Activated CD4-positive, alpha-beta T cell treated with anti-CD3 and anti-CD28 coated beads for 24 hours (primary cell): ENCODE measurements at regions not wholly inside any gene's neighbourhood (a gene's known extent, or its start where the extent isn't known, plus 50 kb on each side); places are given as distances from the start of the nearest gene placed in this dataset.
"Not testable (repeated sequence)": the region's sequence is repeated elsewhere in the genome, so short reads cannot be mapped to it uniquely, and the experiment has no call there.

Experiments used
- DNase-seq, 2 donors: peaks; one replicate each; pipeline ENCODE4 v3.0.0-alpha.2; 2020; ENCODE audit warnings: low read depth in 2 of 2

DNA sequence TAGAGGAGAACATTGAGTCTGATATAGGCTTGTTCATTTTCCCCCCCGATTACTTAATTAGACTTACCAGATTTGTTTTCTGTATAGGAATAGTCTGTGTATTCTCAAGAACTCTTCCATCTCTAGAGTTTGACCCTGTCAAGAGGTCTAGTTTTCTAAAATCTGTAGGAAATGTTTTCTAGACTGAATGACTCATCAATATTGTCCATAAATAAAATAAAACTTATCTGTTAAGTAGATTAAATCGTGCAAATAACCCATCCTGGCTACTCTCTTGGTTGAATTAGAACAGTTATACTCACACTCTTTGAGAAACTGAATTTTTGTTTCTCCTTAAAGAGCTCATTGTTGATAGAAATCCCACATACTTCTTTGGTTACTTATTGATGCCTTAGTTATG, 299.2 kb upstream of the CWC22 start:
- DNase-seq = no peak

GRCh38 chr2:180291552-180292421, 284.7 kb upstream of the CWC22 start:
- DNase-seq = no peak

- DNase-seq = no peak
These were observed 284.0 kb upstream of the CWC22 start for GRCh38 chr2:180291060-180291459.

GRCh38 chr2:180289627-180290026, 282.5 kb upstream of the CWC22 start:
- no peak for DNase-seq

DNA sequence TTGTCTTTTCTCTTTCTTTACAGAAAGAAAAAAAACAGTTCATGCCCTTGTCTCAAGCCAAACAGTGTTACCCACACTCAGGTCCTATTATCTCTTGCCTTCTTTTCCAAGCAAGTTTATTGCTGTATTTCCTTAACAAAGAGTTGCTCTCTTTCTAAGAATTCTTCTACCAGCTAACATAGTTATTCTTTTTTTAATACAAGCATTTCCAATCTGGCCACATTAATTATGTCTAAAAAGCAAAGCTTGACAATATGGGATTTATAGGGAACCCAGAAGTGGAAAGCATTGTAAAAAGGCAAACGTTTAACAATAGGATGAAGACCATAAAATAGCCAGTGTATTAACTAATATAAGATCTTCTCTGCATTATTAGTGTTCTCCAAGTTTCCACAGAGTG, 272.5 kb upstream of the CWC22 start:
- no peak for DNase-seq

- no peak for DNase-seq
These were observed 269.6 kb upstream of the CWC22 start for GRCh38 chr2:180276733-180277132.

GRCh38 chr2:180268006-180268405, 260.9 kb upstream of the CWC22 start:
- no peak for DNase-seq

DNA sequence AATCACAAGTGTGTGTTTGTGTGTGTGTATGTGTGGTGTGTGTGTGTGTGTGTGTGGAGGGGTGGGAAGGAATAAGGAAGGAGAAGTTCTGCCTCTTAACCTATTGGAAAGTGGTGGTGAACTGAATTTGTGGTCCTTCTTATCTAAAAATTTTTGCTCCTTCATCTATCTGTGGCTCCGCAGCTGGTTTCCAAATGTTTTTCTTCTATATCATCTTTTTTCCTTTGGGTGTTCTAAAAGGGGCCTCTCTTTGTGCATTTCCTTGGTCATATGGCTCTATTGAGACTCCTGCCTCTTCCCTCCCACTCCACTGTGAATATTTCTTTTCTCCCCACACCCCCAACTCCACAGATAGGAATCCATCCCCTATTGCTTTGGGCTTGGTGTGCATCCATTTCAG, 254.9 kb upstream of the CWC22 start:
- DNase-seq = no peak

DNA sequence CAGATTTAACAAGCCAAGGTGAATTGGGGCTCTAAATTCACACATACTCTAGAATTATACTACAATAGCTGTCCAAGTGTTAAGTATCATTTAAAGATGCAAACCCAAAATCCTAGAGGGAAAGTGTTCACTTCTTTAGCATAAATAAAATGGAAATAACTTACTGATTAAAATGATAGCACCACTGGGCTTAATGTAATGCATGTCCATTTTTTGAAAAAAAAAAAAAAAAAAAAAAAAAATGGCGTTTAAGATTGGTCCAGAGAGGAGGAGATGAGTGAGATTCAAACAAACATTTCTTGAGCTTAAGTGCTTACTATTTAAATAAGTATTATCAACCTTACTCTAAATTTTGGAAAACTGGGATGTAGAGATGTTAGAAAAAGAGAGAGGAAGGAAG, 251.5 kb upstream of the CWC22 start:
- no peak for DNase-seq

DNA sequence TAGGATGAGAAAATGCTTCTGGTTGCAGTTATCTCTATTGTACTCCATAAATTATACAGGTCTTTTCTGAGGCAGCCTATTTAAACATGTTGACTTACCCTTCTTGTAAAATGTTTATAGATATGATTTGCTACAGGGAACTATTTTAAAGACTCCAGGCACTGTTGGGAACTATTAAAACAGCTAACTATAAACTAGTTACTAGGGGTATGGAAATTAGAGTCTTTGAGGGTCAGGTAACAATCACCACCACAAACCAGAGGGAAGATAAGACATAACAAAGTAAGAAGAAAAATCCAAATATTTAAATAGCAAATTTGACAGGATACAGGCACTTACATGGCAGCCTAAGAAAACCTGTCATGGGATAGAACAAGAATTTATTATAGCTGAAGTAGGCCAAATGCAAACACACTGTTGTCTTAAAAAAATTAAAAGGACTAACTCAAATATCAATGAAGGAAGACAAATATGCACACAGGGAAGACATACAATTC, 251.0 kb upstream of the CWC22 start:
- no peak for DNase-seq

GRCh38 chr2:180257247-180257646, 250.2 kb upstream of the CWC22 start:
- no peak for DNase-seq

GRCh38 chr2:180255981-180256380, 248.9 kb upstream of the CWC22 start:
- DNase-seq = no peak

DNA sequence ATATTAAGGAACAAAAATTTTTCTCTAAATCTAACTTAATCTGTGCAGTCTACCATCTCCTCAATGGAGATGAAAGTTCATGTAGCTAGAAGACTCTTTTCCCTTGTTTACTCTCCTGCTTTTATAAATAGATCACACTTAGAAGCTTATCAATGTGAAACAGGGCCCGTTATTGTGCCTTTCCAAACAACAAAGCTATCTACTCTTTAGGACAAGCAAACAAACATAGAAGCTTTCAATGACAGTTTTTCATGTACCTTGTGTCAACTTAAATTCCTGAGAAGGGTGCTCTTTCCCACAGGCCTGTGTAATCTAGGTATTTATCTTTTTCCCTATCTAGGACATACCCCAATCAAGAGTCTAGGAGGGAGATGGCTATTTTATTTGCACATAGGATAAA, 247.8 kb upstream of the CWC22 start:
- no peak for DNase-seq

DNA sequence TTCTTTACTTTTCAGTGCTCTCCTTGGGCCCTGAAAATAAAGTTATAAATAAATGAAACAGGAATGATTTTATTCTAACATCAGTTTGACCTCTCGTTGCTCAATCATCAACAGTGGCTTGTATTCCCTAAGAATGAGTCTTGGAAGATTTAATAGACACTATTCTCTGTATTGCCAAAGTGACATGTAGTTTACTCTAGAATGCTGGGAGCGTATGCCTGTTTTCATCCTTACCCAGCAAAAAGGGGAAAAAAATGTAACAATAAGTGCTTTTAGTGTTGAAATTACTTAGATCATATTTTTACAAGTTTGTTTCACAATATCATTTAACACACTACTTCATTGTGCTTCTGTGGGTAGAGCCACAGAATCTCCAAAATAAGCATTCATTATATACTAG, 240.6 kb upstream of the CWC22 start:
- no peak for DNase-seq

DNA sequence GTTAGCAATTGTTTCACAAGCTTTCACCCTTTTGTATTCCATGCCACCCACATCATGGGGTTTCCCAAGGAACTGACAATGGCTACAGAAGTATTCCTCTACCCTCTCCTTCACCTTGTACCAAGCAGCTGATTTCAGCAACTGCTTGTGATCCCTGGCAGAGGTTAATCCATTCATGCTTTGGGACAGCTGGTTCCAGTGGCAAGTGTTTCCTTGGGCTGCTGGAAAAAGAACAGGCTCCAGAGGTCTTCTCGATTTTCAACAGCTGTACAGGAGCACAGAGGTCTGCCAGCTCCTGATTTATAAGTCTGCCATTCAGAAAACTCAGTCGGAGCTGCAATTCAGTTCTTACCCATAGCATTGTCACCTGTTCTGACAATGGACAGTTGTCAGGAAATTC, 239.2 kb upstream of the CWC22 start:
- DNase-seq = no peak

DNA sequence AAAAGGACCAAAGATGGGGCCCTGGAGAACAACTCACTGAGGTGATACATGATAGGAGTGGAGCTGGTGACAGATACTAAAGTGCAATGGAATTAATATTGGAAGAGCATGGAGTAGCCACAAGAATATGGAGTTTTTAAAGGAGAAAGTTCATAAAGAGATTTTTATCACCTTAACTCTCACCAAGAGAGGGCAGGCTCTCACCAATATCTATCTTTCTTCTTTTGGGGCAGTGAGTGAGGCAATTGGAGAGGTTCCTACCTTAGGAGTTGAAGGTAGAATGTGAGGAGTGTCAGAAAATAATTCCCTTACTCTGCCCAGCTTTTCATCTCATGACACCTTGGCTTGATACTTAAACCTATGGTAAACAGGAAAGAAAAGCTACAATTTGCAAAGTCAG, 233.7 kb upstream of the CWC22 start:
- no peak for DNase-seq

DNA sequence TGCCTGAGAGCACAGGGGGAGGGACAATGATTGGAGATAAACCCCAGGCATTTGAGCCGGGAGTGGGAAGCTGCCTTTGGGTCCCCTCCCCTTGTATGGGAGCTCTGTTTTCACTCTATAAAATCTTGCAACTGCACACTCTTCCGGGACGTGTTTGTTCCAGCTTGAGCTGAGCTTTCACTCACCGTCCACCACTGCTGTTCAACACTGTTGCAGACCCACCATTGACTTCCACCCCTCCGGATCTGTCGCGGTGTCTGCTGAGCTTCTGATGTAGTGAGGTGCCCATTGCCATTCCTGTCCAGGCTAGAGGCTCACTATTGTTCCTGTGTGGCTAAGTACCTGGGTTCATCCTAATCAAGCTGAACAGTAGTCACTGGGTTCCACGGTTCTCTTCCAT, 231.6 kb upstream of the CWC22 start:
- DNase-seq = no peak

DNA sequence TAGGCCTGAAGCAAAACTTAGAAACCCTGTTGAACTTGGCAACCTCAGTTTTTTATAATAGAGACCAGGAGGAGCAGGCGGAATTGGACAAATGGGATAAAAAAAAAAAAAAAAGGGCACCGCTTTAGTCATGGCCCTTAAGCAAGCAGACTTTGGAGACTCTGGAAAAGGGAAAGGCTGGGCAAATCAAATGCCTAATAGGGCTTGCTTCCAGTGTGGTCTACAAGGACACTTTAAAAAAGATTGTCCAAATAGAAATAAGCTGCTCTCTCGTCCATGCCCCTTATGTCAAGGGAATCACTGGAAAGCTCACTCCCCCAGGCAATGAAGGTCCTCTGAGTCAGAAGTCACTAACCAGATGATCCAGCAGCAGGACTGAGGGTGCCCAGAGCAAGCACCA, 229.0 kb upstream of the CWC22 start:
- DNase-seq = not testable (repeated sequence)

DNA sequence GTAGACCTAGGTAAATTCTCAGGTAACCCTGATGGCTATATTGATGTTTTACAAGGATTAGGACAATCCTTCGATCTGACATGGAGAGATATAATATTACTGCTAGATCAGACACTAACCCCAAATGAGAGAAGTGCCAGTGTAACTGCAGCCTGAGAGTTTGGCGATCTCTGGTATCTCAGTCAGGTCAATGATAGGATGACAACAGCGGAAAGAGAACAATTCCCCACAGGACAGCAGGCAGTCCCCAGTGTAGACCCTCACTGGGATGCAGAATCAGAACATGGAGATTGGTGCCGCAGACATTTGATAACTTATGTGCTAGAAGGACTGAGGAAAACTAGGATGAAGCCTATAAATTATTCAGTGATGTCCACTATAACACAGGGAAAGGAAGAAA, 228.4 kb upstream of the CWC22 start:
- DNase-seq = not testable (repeated sequence)

DNA sequence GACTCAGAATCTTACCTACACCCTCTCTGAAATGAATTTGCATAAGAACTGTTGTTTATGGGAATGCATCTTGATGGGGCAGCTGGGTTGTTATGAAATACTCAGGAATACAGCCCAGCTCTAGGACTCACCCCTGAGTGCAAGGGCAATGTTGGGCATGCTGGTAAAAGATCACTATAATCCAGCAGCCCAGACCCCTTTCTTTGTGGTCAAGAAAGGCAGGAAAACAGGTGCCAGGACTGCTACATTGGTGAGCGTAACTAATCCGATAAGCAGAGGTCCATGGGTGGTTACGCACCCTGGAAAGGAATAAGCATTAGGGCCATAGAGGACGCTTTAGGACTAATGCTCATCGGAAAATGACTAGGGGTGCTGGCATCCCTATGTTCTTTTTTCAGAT, 227.9 kb upstream of the CWC22 start:
- DNase-seq = not testable (repeated sequence)

- no peak for DNase-seq
These were observed 223.9 kb upstream of the CWC22 start for GRCh38 chr2:180231015-180231414.

DNA sequence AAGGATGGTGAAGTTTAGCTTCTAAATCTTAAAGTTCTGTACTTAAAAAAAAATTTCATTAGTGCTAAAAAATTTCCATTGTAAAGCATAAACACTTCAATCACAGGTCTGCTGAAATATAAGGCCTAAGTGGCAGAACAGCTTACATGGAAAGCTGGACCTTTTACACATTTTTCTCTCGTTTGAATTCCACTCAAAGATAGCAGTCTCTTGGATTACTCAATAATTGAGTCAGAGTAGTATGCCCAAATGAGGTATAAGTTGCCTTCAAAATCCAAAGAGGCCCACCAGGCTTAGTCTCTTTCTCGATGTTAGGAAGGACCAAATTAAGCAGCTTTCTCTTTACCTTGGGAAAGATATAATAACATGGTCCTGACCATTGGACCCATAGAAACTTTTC, 220.4 kb upstream of the CWC22 start:
- DNase-seq = no peak

DNA sequence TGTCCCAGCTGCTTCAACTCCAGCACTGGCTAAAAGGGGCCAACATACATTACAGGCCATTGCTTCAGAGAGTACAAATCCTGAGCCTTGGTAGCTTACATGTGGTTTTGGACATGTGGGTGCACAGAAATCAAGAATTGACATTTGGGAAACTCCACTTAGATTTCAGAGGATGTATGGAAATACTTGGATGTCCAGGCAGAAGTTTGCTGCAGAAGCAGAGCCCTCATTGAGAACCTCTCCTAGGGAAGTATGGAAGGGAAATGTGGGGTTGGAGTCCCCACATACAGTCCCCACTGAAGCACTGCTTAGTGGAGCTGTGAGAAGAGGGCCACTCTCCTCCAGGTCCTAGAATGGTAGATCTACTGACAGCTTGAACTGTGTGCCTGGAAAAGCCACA, 218.0 kb upstream of the CWC22 start:
- DNase-seq = no peak

DNA sequence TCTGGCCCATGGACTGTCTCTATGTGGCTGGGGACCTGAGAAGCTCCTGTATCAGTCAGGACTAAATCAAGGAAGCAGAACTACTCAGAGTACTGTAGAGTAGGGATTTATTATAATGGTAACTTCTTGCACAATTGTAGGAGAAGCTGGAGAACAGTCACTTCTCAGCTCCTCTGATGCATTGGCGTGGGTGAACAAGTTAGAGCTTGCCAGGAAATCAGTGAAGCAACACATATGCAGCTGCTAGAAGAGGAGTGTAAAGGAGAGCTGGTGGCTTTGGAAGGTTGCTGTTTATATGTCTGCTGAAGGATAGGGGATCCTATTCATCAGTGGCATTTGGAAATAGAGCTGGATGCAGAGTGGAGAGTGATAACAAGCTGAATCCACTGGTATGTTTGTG, 215.5 kb upstream of the CWC22 start:
- DNase-seq = no peak
